RWPE1 (cell line): ENCODE measurements at regions not wholly inside any gene's neighbourhood (a gene's known extent, or its start where the extent isn't known, plus 50 kb on each side); places are given as distances from the start of the nearest gene placed in this dataset.

Experiments
- CTCF ChIA-PET: fragments of 350-600 bp; sonication (Branson Sonifier 250); formaldehyde crosslinking; extraction: SDS; loops from one replicate; lab custom pipeline; 2021; lab: Yijun Ruan, JAX
- POLR2A ChIA-PET: fragments of 400-600 bp; formaldehyde crosslinking; extraction: SDS; loops from one replicate; lab custom pipeline; 2020; ENCODE audit warnings: antibody characterized with exemption; ENCODE audit not compliant: low non-redundant PET; lab: Yijun Ruan, JAX
- DNase-seq: peaks from one replicate; pipeline ENCODE4 v3.0.0; 2012; ENCODE audit warnings: low spot score
- H3K27ac ChIP-seq: fragments of 450-650 bp; 2 replicates; pipeline ENCODE4 v1.5.1; 2017
- CTCF ChIP-seq: fragments of 450-650 bp; conservative IDR thresholded peaks from 2 replicates; pipeline ENCODE4 v1.5.1; 2017; ENCODE audit warnings: low read depth, mild to moderate bottlenecking

GRCh38 chr13:50585674-50586413 is 257.6 kb downstream of the DLEU7 start:
- no peak overlapping the region for H3K27ac ChIP-seq
- POLR2A ChIA-PET: no interaction called here
- CTCF ChIA-PET: interaction anchor here (0.6 kb wide), 1 partner anchor 472 kb away, joined by 4 read pairs; no protein-coding TSS in a partner anchor
- no peak for TF ChIP-seq CTCF
- DNase-seq: no peak

- TF ChIP-seq CTCF: no peak
- no peak overlapping the region for H3K27ac ChIP-seq
- DNase-seq: no peak
- CTCF ChIA-PET: no interaction called here
- POLR2A ChIA-PET: no interaction called here
Observed at GRCh38 chr13:50586414-50587083, 256.9 kb downstream of the DLEU7 start.

GRCh38 chr13:50587115-50587514 is 256.4 kb downstream of the DLEU7 start:
- POLR2A ChIA-PET: no interaction called here
- no peak for TF ChIP-seq CTCF
- CTCF ChIA-PET: no interaction called here
- DNase-seq: no peak
- no peak overlapping the region for H3K27ac ChIP-seq

GRCh38 chr13:50587645-50588373 is 255.7 kb downstream of the DLEU7 start:
- no peak for DNase-seq
- no peak for TF ChIP-seq CTCF
- POLR2A ChIA-PET: no interaction called here
- CTCF ChIA-PET: no interaction called here
- peak overlapping the region; percentile 83 for H3K27ac ChIP-seq

- H3K27ac ChIP-seq: peak overlapping the region; percentile 83
- DNase-seq: no peak
- POLR2A ChIA-PET: no interaction called here
- no peak for TF ChIP-seq CTCF
- CTCF ChIA-PET: no interaction called here
Observed at GRCh38 chr13:50588491-50589130, 254.9 kb downstream of the DLEU7 start.

- TF ChIP-seq CTCF: no peak
- CTCF ChIA-PET: no interaction called here
- H3K27ac ChIP-seq: peak overlapping the region; percentile 83
- DNase-seq: peak; percentile 37
- POLR2A ChIA-PET: no interaction called here
Observed at GRCh38 chr13:50589139-50589538, 254.4 kb downstream of the DLEU7 start.
